Spleen (tissue), 7 donors: ENCODE measurements at regions not wholly inside any gene's neighbourhood (a gene's known extent, or its start where the extent isn't known, plus 50 kb on each side); places are given as distances from the start of the nearest gene placed in this dataset.

ENCODE experiments used
- POLR2A ChIP-seq, 3 donors: fragments of 450-650 bp; IDR thresholded peaks; one replicate each; pipeline ENCODE4 v1.5.1; 2017; ENCODE audit warnings: antibody characterized with exemption in 3 of 3, mild to moderate bottlenecking in 1 of 3
- POLR2AphosphoS5 ChIP-seq, 3 donors: sonication (generic); formaldehyde crosslinking; IDR thresholded peaks; one replicate each; pipeline ENCODE4 v1.5.1; 2017; ENCODE audit warnings: antibody characterized with exemption in 3 of 3
- TF ChIP-seq, protein P1 (sequence below), 11 experiments: fragments of 200-600 bp in 7 of 11; fragments of 450-650 bp in 4 of 11; sonication (generic) in 4 of 11; IDR thresholded peaks in 8 of 11; conservative IDR thresholded peaks in 3 of 11; 1 replicate in 7 of 11; 2 replicates in 4 of 11; pipeline versions ENCODE4 v1.4.0 to v1.8.0; 2016 to 2021; ENCODE audit warnings: antibody characterized with exemption in 11 of 11, inconsistent platforms in 4 of 11, mild to moderate bottlenecking in 1 of 11
- donor health status: DM: no; HTN: no; CAD: no; lungs with moderate emphysema.
- donor health status: DM: no; HTN: no; CAD: no.
- donor health status: DM: no; HTN: no; CAD: no.

- TF ChIP-seq, protein P1, sequence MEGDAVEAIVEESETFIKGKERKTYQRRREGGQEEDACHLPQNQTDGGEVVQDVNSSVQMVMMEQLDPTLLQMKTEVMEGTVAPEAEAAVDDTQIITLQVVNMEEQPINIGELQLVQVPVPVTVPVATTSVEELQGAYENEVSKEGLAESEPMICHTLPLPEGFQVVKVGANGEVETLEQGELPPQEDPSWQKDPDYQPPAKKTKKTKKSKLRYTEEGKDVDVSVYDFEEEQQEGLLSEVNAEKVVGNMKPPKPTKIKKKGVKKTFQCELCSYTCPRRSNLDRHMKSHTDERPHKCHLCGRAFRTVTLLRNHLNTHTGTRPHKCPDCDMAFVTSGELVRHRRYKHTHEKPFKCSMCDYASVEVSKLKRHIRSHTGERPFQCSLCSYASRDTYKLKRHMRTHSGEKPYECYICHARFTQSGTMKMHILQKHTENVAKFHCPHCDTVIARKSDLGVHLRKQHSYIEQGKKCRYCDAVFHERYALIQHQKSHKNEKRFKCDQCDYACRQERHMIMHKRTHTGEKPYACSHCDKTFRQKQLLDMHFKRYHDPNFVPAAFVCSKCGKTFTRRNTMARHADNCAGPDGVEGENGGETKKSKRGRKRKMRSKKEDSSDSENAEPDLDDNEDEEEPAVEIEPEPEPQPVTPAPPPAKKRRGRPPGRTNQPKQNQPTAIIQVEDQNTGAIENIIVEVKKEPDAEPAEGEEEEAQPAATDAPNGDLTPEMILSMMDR (IDR thresholded peaks at IDR 0.05 in 8 of 11, conservative IDR thresholded peaks at IDR 0.05 in 3 of 11): no peak
- TF ChIP-seq POLR2A (IDR thresholded peaks at IDR 0.05): no peak
- TF ChIP-seq POLR2AphosphoS5 (IDR thresholded peaks at IDR 0.05): no peak
These were observed 1437.0 kb downstream of the OTOL1 start for GRCh38 chr3:162933656-162934055.
